Hepatocyte (in vitro differentiated cells): ENCODE measurements at regions not wholly inside any gene's neighbourhood (a gene's known extent, or its start where the extent isn't known, plus 50 kb on each side); places are given as distances from the start of the nearest gene placed in this dataset.

Experiments
- DNase-seq: peaks from one replicate; pipeline ENCODE4 v3.0.0-alpha.2; 2016; ENCODE audit warnings: low spot score
- H2AFZ ChIP-seq: fragments of 200-600 bp; sonication (generic); 2 replicates; pipeline ENCODE4 v1.6.0; 2016; ENCODE audit warnings: antibody characterized with exemption, mild to moderate bottlenecking
- H3K27ac ChIP-seq: fragments of 200-600 bp; sonication (generic); 2 replicates; pipeline ENCODE4 v1.5.1; 2016; ENCODE audit warnings: mild to moderate bottlenecking
- H3K27me3 ChIP-seq: fragments of 200-600 bp; sonication (generic); 2 replicates; pipeline ENCODE4 v1.6.1; 2016
- H3K36me3 ChIP-seq: fragments of 200-600 bp; sonication (generic); replicated peaks from 2 replicates; pipeline ENCODE4 v1.5.1; 2016; ENCODE audit warnings: low read depth; ENCODE audit not compliant: insufficient read depth
- H3K4me1 ChIP-seq: fragments of 200-600 bp; sonication (generic); 2 replicates; pipeline ENCODE4 v1.5.1; 2016; ENCODE audit warnings: mild to moderate bottlenecking, moderate library complexity; ENCODE audit not compliant: insufficient read depth
- H3K4me2 ChIP-seq: fragments of 200-600 bp; sonication (generic); 2 replicates; pipeline ENCODE4 v1.6.0; 2016
- H3K4me3 ChIP-seq: fragments of 200-600 bp; sonication (generic); 2 replicates; pipeline ENCODE4 v1.5.1; 2016; ENCODE audit warnings: mild to moderate bottlenecking
- H3K79me2 ChIP-seq: fragments of 200-600 bp; sonication (generic); 2 replicates; pipeline ENCODE4 v1.6.0; 2017; ENCODE audit warnings: mild to moderate bottlenecking
- H3K9me2 ChIP-seq: fragments of 200-600 bp; sonication (generic); replicated peaks from 2 replicates; pipeline ENCODE4 v1.6.0; 2017; ENCODE audit warnings: mild to moderate bottlenecking; ENCODE audit not compliant: insufficient read depth
- H3K9me3 ChIP-seq: fragments of 200-600 bp; sonication (generic); 2 replicates; pipeline ENCODE4 v1.5.1; 2016; ENCODE audit warnings: low read depth, mild to moderate bottlenecking
- H4K20me1 ChIP-seq: fragments of 200-600 bp; sonication (generic); 2 replicates; pipeline ENCODE4 v1.6.0; 2016; ENCODE audit warnings: mild to moderate bottlenecking; ENCODE audit not compliant: insufficient read depth, poor library complexity, severe bottlenecking
- EZH2 ChIP-seq: fragments of 200-600 bp; sonication (generic); IDR thresholded peaks from 2 replicates; pipeline ENCODE4 v1.6.1; 2016; ENCODE audit warnings: antibody characterized with exemption, mild to moderate bottlenecking, borderline replicate concordance
- EZH2phosphoT487 ChIP-seq: fragments of 200-600 bp; sonication (generic); IDR thresholded peaks from one replicate; pipeline ENCODE4 v1.6.1; 2018; ENCODE audit warnings: antibody characterized with exemption, mild to moderate bottlenecking, low read depth, moderate library complexity; ENCODE audit not compliant: unreplicated experiment, severe bottlenecking
- WGBS: methylation state at CpG from one replicate; pipeline ENCODE4 v1.1.6; 2016; ENCODE audit warnings: low lambda C conversion rate; ENCODE audit errors: missing lambda C conversion rate; 5-methylcytosine and 5-hydroxymethylcytosine counted together
- TF ChIP-seq, protein P1 (sequence below): fragments of 200-600 bp; sonication (generic); IDR thresholded peaks from 2 replicates; pipeline ENCODE4 v1.5.1; 2016; ENCODE audit warnings: antibody characterized with exemption, mild to moderate bottlenecking; ENCODE audit not compliant: poor library complexity

DNA sequence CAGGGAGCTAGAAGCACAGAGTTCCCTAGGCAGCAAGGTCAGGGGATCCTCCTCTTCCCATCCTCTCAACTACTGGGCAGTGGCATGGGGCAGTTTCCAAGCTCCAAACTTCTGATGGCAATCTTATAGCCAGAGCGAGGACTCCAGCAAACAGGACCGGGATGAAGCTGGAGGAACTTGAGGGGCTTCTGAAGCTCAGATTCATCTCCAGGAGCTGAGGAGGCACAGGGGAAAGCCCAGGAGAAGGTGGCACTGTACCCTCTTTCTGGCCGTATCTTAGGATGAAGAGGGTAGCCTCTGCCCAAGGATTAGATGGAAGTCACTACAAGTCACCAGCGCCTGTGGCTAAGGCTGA, 50.0 kb upstream of the RPL38 start:
- no peaks in the 10 kb centered on the region for H3K9me3 ChIP-seq
- no peaks in the 10 kb centered on the region for H3K9me2 ChIP-seq
- no peak overlapping the region for H3K4me3 ChIP-seq
- H3K27ac ChIP-seq = no peak overlapping the region
- H4K20me1 ChIP-seq = no peaks in the 10 kb centered on the region
- no peak overlapping the region for H3K4me2 ChIP-seq
- no peak for TF ChIP-seq EZH2phosphoT487
- TF ChIP-seq EZH2 = no peak
- TF ChIP-seq, protein P1, sequence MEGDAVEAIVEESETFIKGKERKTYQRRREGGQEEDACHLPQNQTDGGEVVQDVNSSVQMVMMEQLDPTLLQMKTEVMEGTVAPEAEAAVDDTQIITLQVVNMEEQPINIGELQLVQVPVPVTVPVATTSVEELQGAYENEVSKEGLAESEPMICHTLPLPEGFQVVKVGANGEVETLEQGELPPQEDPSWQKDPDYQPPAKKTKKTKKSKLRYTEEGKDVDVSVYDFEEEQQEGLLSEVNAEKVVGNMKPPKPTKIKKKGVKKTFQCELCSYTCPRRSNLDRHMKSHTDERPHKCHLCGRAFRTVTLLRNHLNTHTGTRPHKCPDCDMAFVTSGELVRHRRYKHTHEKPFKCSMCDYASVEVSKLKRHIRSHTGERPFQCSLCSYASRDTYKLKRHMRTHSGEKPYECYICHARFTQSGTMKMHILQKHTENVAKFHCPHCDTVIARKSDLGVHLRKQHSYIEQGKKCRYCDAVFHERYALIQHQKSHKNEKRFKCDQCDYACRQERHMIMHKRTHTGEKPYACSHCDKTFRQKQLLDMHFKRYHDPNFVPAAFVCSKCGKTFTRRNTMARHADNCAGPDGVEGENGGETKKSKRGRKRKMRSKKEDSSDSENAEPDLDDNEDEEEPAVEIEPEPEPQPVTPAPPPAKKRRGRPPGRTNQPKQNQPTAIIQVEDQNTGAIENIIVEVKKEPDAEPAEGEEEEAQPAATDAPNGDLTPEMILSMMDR = no peak
- no peaks in the 10 kb centered on the region for H3K27me3 ChIP-seq
- peaks cover 9% of the 10 kb centered on the region for H3K4me1 ChIP-seq
- 98% methylated on average over 4 of the region's 4 CpGs for WGBS
- no peak for DNase-seq
- H3K36me3 ChIP-seq = no peaks in the 10 kb centered on the region
- no peak overlapping the region for H2AFZ ChIP-seq
- no peaks in the 10 kb centered on the region for H3K79me2 ChIP-seq
